Astrocyte (in vitro differentiated cells and primary cell): ENCODE measurements at regions not wholly inside any gene's neighbourhood (a gene's known extent, or its start where the extent isn't known, plus 50 kb on each side); places are given as distances from the start of the nearest gene placed in this dataset.

Experiments
- CTCF ChIP-seq: IDR thresholded peaks from 2 replicates; pipeline ENCODE4 v1.5.1; 2011; ENCODE audit warnings: low read depth, mild to moderate bottlenecking, inconsistent platforms, low read length, moderate library complexity; ENCODE audit not compliant: insufficient read depth
- EZH2 ChIP-seq: IDR thresholded peaks from 2 replicates; pipeline ENCODE4 v1.6.1; 2012; ENCODE audit warnings: mild to moderate bottlenecking, low read length, inconsistent platforms; ENCODE audit not compliant: insufficient read depth

- TF ChIP-seq CTCF = no peak
- TF ChIP-seq EZH2 = no peak
Measured at GRCh38 chr5:143559586-143560109, 156.2 kb upstream of the NR3C1 start.
